HCT116 (cell line): ENCODE measurements at regions not wholly inside any gene's neighbourhood (a gene's known extent, or its start where the extent isn't known, plus 50 kb on each side); places are given as distances from the start of the nearest gene placed in this dataset.

Source experiments
- ATAC-seq: fragments of 200-7000 bp; cut with Tn5 transposase; 2 replicates; pipeline ENCODE4 v1.9.1; 2020; ENCODE audit warnings: mild to moderate bottlenecking, moderate library complexity
- BruUV-seq: library from RNA; stranded (reverse); fragments of 400-500 nt; replicated peaks from 2 replicates; lab custom pipeline; 2021; lab: Mats Ljungman, UMichigan
- CTCF ChIA-PET: fragments of 300-600 bp; sonication (Branson Sonifier 250); formaldehyde crosslinking; loops from one replicate; lab custom pipeline; 2021; ENCODE audit warnings: antibody characterized with exemption; lab: Charles Lee
- POLR2A ChIA-PET: fragments of 300-600, 350-600 bp; sonication (Branson Sonifier 250); formaldehyde crosslinking; loops from one replicate; lab custom pipeline; 2021; ENCODE audit warnings: antibody characterized with exemption; lab: Charles Lee
- RAD21 ChIA-PET, 2 experiments: fragments of 300-600 bp; sonication (Branson Sonifier 250); formaldehyde crosslinking; loops; one replicate each; lab custom pipeline; 2023; ENCODE audit warnings: low total read pairs in 2 of 2; ENCODE audit not compliant: uncharacterized antibody in 2 of 2, unreplicated experiment in 2 of 2, low non-redundant PET in 1 of 2; lab: Charles Lee
- DNase-seq: peaks from one replicate; pipeline ENCODE4 v3.0.0-alpha.2; 2010; ENCODE audit warnings: low read depth, low spot score
- H2AFZ ChIP-seq: fragments of 200-600 bp; shearing (Covaris generic), sonication (generic); 2 replicates; pipeline ENCODE4 v1.6.1; 2017; ENCODE audit warnings: low read depth, mixed run types, mixed read lengths, antibody characterized with exemption, low read length; ENCODE audit not compliant: poor library complexity, severe bottlenecking
- H3K27ac ChIP-seq: 2 replicates; pipeline ENCODE4 v1.5.1; 2012; ENCODE audit warnings: low read depth, low read length
- H3K27me3 ChIP-seq: fragments of 200-600 bp; sonication (generic); 2 replicates; pipeline ENCODE4 v1.6.1; 2016; ENCODE audit warnings: mixed run types, low read length, mixed read lengths; ENCODE audit not compliant: insufficient read depth
- H3K36me3 ChIP-seq, 2 experiments: fragments of 200-500 bp in 1 of 2; fragments of 200-600 bp in 1 of 2; sonication (Bioruptor generic) in 1 of 2; sonication (generic) in 1 of 2; 2 replicates each; pipeline versions ENCODE4 v1.5.1 to v1.6.1; 2014 to 2016; ENCODE audit warnings: low read length in 2 of 2, inconsistent platforms in 1 of 2, mixed read lengths in 1 of 2, mixed run types in 1 of 2; ENCODE audit not compliant: insufficient read depth in 2 of 2, control insufficient read depth in 1 of 2
- H3K4me1 ChIP-seq, 2 experiments: fragments of 200-600 bp in 1 of 2; sonication (generic) in 1 of 2; 2 replicates each; pipeline versions ENCODE4 v1.5.1 to v1.6.1; 2012 to 2017; ENCODE audit warnings: low read length in 2 of 2, inconsistent platforms in 1 of 2, mild to moderate bottlenecking in 1 of 2, mixed read lengths in 1 of 2, mixed run types in 1 of 2, moderate library complexity in 1 of 2; ENCODE audit not compliant: insufficient read depth in 2 of 2, control insufficient read depth in 1 of 2
- H3K4me2 ChIP-seq: fragments of 200-600 bp; sonication (generic); 2 replicates; pipeline ENCODE4 v1.6.1; 2017; ENCODE audit warnings: mixed run types, low read length, mixed read lengths
- H3K4me3 ChIP-seq, 2 experiments: fragments of 200-600 bp in 1 of 2; sonication (generic) in 1 of 2; replicated peaks in 1 of 2; 2 replicates each; pipeline ENCODE4 v1.5.1; 2011 to 2016; ENCODE audit warnings: low read length in 2 of 2, control low read depth in 1 of 2, low read depth in 1 of 2, mild to moderate bottlenecking in 1 of 2, mixed read lengths in 1 of 2, mixed run types in 1 of 2
- H3K79me2 ChIP-seq: fragments of 200-600 bp; sonication (generic); 2 replicates; pipeline ENCODE4 v1.6.1; 2017; ENCODE audit warnings: mild to moderate bottlenecking, mixed run types, low read length, moderate library complexity, mixed read lengths; ENCODE audit not compliant: insufficient read depth
- H3K9ac ChIP-seq: fragments of 200-600 bp; sonication (generic); 2 replicates; pipeline ENCODE4 v1.6.1; 2016; ENCODE audit warnings: low read length, mixed read lengths
- H3K9me2 ChIP-seq: fragments of 200-600 bp; sonication (generic), shearing (Covaris generic); 2 replicates; pipeline ENCODE4 v1.6.1; 2017; ENCODE audit warnings: mixed run types, mild to moderate bottlenecking, moderate library complexity; ENCODE audit not compliant: insufficient read depth
- H3K9me3 ChIP-seq, 2 experiments: fragments of 200-500 bp in 1 of 2; fragments of 200-600 bp in 1 of 2; sonication (Bioruptor generic) in 1 of 2; sonication (generic) in 1 of 2; 2 replicates each; pipeline ENCODE4 v1.6.1; 2014 to 2017; ENCODE audit warnings: low read length in 2 of 2, mixed read lengths in 2 of 2, inconsistent platforms in 1 of 2, low read depth in 1 of 2, mild to moderate bottlenecking in 1 of 2, mixed run types in 1 of 2, moderate library complexity in 1 of 2; ENCODE audit not compliant: control insufficient read depth in 1 of 2, insufficient read depth in 1 of 2
- H4K20me1 ChIP-seq: fragments of 200-600 bp; sonication (generic), shearing (Covaris generic); 2 replicates; pipeline ENCODE4 v1.6.1; 2017; ENCODE audit warnings: mixed run types, mild to moderate bottlenecking, moderate library complexity; ENCODE audit not compliant: insufficient read depth
- EZH2phosphoT487 ChIP-seq: fragments of 200-600 bp; IDR thresholded peaks from 2 replicates; pipeline ENCODE4 v1.6.1; 2018; ENCODE audit warnings: antibody characterized with exemption, borderline replicate concordance
- POLR2A ChIP-seq: IDR thresholded peaks from 2 replicates; pipeline ENCODE4 v1.7.0; 2011; ENCODE audit warnings: borderline replicate concordance; ENCODE audit not compliant: insufficient read depth, insufficient read length; ENCODE audit errors: extremely low read depth
- POLR2AphosphoS5 ChIP-seq: IDR thresholded peaks from 2 replicates; pipeline ENCODE4 v1.6.1; 2011; ENCODE audit warnings: mild to moderate bottlenecking, low read depth, low read length, moderate library complexity
- RAD21 ChIP-seq: IDR thresholded peaks from 2 replicates; pipeline ENCODE4 v1.6.1; 2012; ENCODE audit warnings: low read depth, mild to moderate bottlenecking
- SRF ChIP-seq: IDR thresholded peaks from 2 replicates; pipeline ENCODE4 v1.6.1; 2012; ENCODE audit warnings: low read depth
- YY1 ChIP-seq: IDR thresholded peaks from 2 replicates; pipeline ENCODE4 v1.6.1; 2011; ENCODE audit warnings: low read length, low read depth, moderate library complexity, mild to moderate bottlenecking; ENCODE audit not compliant: insufficient replicate concordance; ENCODE audit errors: extremely low read depth
- ZNF274 ChIP-seq: fragments of 200-500 bp; sonication (Bioruptor generic); IDR thresholded peaks from 2 replicates; pipeline ENCODE4 v1.6.1; 2014; ENCODE audit warnings: mild to moderate bottlenecking, low read depth, low read length, inconsistent platforms
- intact Hi-C: fragments of 100-400 bp; cut with micrococcal nuclease; formaldehyde crosslinking; loops from 2 replicates; pipeline ENCODE4 v1.10.0; 2022
- TF ChIP-seq, protein P1 (sequence below): IDR thresholded peaks from 2 replicates; pipeline ENCODE4 v1.6.1; 2012
- TF ChIP-seq, protein P2 (sequence below): IDR thresholded peaks from 2 replicates; pipeline ENCODE4 v1.6.1; 2012; ENCODE audit warnings: low read depth

GRCh38 chr13:53266757-53267156 is 238.1 kb downstream of the OLFM4 start:
- TF ChIP-seq SRF, result no peak
- no peak for TF ChIP-seq EZH2phosphoT487
- TF ChIP-seq RAD21, result no peak
- no peak for TF ChIP-seq POLR2AphosphoS5
- TF ChIP-seq, protein P1, sequence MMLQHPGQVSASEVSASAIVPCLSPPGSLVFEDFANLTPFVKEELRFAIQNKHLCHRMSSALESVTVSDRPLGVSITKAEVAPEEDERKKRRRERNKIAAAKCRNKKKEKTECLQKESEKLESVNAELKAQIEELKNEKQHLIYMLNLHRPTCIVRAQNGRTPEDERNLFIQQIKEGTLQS, result no peak
- TF ChIP-seq YY1, result no peak
- no peak for TF ChIP-seq POLR2A
- TF ChIP-seq, protein P2, sequence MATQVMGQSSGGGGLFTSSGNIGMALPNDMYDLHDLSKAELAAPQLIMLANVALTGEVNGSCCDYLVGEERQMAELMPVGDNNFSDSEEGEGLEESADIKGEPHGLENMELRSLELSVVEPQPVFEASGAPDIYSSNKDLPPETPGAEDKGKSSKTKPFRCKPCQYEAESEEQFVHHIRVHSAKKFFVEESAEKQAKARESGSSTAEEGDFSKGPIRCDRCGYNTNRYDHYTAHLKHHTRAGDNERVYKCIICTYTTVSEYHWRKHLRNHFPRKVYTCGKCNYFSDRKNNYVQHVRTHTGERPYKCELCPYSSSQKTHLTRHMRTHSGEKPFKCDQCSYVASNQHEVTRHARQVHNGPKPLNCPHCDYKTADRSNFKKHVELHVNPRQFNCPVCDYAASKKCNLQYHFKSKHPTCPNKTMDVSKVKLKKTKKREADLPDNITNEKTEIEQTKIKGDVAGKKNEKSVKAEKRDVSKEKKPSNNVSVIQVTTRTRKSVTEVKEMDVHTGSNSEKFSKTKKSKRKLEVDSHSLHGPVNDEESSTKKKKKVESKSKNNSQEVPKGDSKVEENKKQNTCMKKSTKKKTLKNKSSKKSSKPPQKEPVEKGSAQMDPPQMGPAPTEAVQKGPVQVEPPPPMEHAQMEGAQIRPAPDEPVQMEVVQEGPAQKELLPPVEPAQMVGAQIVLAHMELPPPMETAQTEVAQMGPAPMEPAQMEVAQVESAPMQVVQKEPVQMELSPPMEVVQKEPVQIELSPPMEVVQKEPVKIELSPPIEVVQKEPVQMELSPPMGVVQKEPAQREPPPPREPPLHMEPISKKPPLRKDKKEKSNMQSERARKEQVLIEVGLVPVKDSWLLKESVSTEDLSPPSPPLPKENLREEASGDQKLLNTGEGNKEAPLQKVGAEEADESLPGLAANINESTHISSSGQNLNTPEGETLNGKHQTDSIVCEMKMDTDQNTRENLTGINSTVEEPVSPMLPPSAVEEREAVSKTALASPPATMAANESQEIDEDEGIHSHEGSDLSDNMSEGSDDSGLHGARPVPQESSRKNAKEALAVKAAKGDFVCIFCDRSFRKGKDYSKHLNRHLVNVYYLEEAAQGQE, result no peak
- no peak for TF ChIP-seq ZNF274
- Histone ChIP-seq H3K4me2 (no peak overlapping the region), H2AFZ (no peak overlapping the region), H3K9me2 (no peaks in the 10 kb centered on the region), H3K27me3 (no peaks in the 10 kb centered on the region), H3K9ac (no peak overlapping the region), H3K79me2 (no peaks in the 10 kb centered on the region), H3K36me3 (no peaks in the 10 kb centered on the region; a peak in 1 of 4 replicates), H3K4me1 (no peaks in the 10 kb centered on the region), H4K20me1 (no peaks in the 10 kb centered on the region), H3K27ac (no peak overlapping the region), H3K9me3 (peaks cover 0 to 35% of the 10 kb centered on the region in 2 experiments; a peak in 2 of 4 replicates), H3K4me3 (no peak overlapping the region)
- ATAC-seq (no peak), DNase-seq (no peak)
- ChIA-PET RAD21 (no interaction called here), POLR2A (no interaction called here), CTCF (no interaction called here)
- intact Hi-C loops, result no loop called here
- BruUV-seq, result no TSS peak
